Mesenchymal stem cell (in vitro differentiated cells and primary cell): ENCODE measurements at regions not wholly inside any gene's neighbourhood (a gene's known extent, or its start where the extent isn't known, plus 50 kb on each side); places are given as distances from the start of the nearest gene placed in this dataset.
"Not testable (repeated sequence)": the region's sequence is repeated elsewhere in the genome, so short reads cannot be mapped to it uniquely, and the experiment has no call there.

ENCODE experiments used
- DNase-seq: peaks from one replicate; pipeline ENCODE4 v3.0.0-alpha.2; 2013
- H2AFZ ChIP-seq: one replicate; pipeline ENCODE4 v1.6.1; 2013; ENCODE audit warnings: low read depth, mild to moderate bottlenecking, control low read depth, inconsistent platforms, low read length, moderate library complexity
- H2AK5ac ChIP-seq: 2 replicates; pipeline ENCODE4 v1.6.1; 2013; ENCODE audit warnings: low read length, moderate library complexity, mild to moderate bottlenecking, inconsistent platforms; ENCODE audit not compliant: severe bottlenecking
- H2BK120ac ChIP-seq: one replicate; pipeline ENCODE4 v1.6.1; 2013; ENCODE audit warnings: low read depth, mild to moderate bottlenecking, inconsistent platforms, low read length, moderate library complexity
- H2BK12ac ChIP-seq, 2 experiments: one replicate each; pipeline ENCODE4 v1.6.1; 2013; ENCODE audit warnings: inconsistent platforms in 2 of 2, low read length in 2 of 2, mild to moderate bottlenecking in 2 of 2, moderate library complexity in 2 of 2, control low read depth in 1 of 2
- H2BK15ac ChIP-seq: one replicate; pipeline ENCODE4 v1.6.1; 2013; ENCODE audit warnings: mild to moderate bottlenecking, low read depth, inconsistent platforms; ENCODE audit not compliant: poor library complexity, severe bottlenecking
- H2BK5ac ChIP-seq: 2 replicates; pipeline ENCODE4 v1.6.1; 2013; ENCODE audit warnings: low read depth, mild to moderate bottlenecking, low read length, control low read depth, inconsistent platforms; ENCODE audit not compliant: poor library complexity, severe bottlenecking
- H3K14ac ChIP-seq, 2 experiments: one replicate each; pipeline ENCODE4 v1.6.1; 2013; ENCODE audit warnings: inconsistent platforms in 2 of 2, low read length in 2 of 2, control low read depth in 1 of 2, mild to moderate bottlenecking in 1 of 2, moderate library complexity in 1 of 2
- H3K18ac ChIP-seq, 2 experiments: one replicate each; pipeline ENCODE4 v1.6.1; 2013; ENCODE audit warnings: inconsistent platforms in 2 of 2, low read length in 2 of 2, control low read depth in 1 of 2, low read depth in 1 of 2, mild to moderate bottlenecking in 1 of 2
- H3K23ac ChIP-seq, 2 experiments: one replicate each; pipeline ENCODE4 v1.6.1; 2013; ENCODE audit warnings: inconsistent platforms in 2 of 2, low read length in 2 of 2, mild to moderate bottlenecking in 2 of 2, moderate library complexity in 2 of 2, control low read depth in 1 of 2
- H3K27ac ChIP-seq: 2 replicates; pipeline ENCODE4 v1.5.1; 2013; ENCODE audit warnings: mild to moderate bottlenecking, moderate library complexity, low read length, control low read depth, inconsistent platforms; ENCODE audit not compliant: poor library complexity, severe bottlenecking
- H3K27me3 ChIP-seq, 2 experiments: 2 replicates each; pipeline versions ENCODE4 v1.6.1 to v1.7.0; 2013; ENCODE audit warnings: low read length in 2 of 2, mild to moderate bottlenecking in 2 of 2, moderate library complexity in 2 of 2, control low read depth in 1 of 2, inconsistent platforms in 1 of 2; ENCODE audit not compliant: control insufficient read depth in 1 of 2, insufficient read depth in 1 of 2
- H3K36me3 ChIP-seq, 2 experiments: 2 replicates each; pipeline versions ENCODE4 v1.6.1 to v1.7.0; 2013; ENCODE audit warnings: low read length in 2 of 2, control low read depth in 1 of 2, inconsistent platforms in 1 of 2, low read depth in 1 of 2, mild to moderate bottlenecking in 1 of 2; ENCODE audit not compliant: insufficient read depth in 2 of 2, control insufficient read depth in 1 of 2
- H3K4ac ChIP-seq, 2 experiments: one replicate each; pipeline ENCODE4 v1.6.1; 2013; ENCODE audit warnings: inconsistent platforms in 2 of 2, low read length in 2 of 2, mild to moderate bottlenecking in 2 of 2, moderate library complexity in 2 of 2, control low read depth in 1 of 2, low read depth in 1 of 2
- H3K4me1 ChIP-seq: 2 replicates; pipeline ENCODE4 v1.6.1; 2013; ENCODE audit warnings: low read depth, low read length, control low read depth; ENCODE audit not compliant: control insufficient read depth, insufficient read depth
- H3K4me2 ChIP-seq: 2 replicates; pipeline ENCODE4 v1.6.1; 2013; ENCODE audit warnings: low read length, mild to moderate bottlenecking, inconsistent platforms; ENCODE audit not compliant: poor library complexity, severe bottlenecking
- H3K4me3 ChIP-seq, 2 experiments: 2 replicates each; pipeline versions ENCODE4 v1.5.1 to v1.7.0; 2013; ENCODE audit warnings: low read length in 2 of 2, mild to moderate bottlenecking in 2 of 2, control low read depth in 1 of 2, low read depth in 1 of 2; ENCODE audit not compliant: insufficient read depth in 1 of 2
- H3K79me1 ChIP-seq: replicated peaks from 2 replicates; pipeline ENCODE4 v1.6.1; 2013; ENCODE audit warnings: mild to moderate bottlenecking, control low read depth, low read length, inconsistent platforms; ENCODE audit not compliant: poor library complexity, severe bottlenecking
- H3K9ac ChIP-seq: 2 replicates; pipeline ENCODE4 v1.7.0; 2013; ENCODE audit warnings: mild to moderate bottlenecking, low read length, moderate library complexity
- H3K9me3 ChIP-seq: 2 replicates; pipeline ENCODE4 v1.7.0; 2013; ENCODE audit warnings: mild to moderate bottlenecking, low read length; ENCODE audit not compliant: control insufficient read depth
- H4K8ac ChIP-seq: one replicate; pipeline ENCODE4 v1.6.1; 2013; ENCODE audit warnings: inconsistent platforms, mild to moderate bottlenecking, low read length, moderate library complexity
- H4K91ac ChIP-seq: one replicate; pipeline ENCODE4 v1.6.1; 2013; ENCODE audit warnings: mild to moderate bottlenecking, low read length, inconsistent platforms
- WGBS: methylation state at CpG from one replicate; pipeline ENCODE4 v1.1.7; 2013; ENCODE audit warnings: mixed read lengths; 5-methylcytosine and 5-hydroxymethylcytosine counted together

GRCh38 chr6:131478740-131479211, 94.2 kb upstream of the ARG1 start:
- H2BK5ac ChIP-seq, H4K8ac ChIP-seq, H3K14ac ChIP-seq, H2AK5ac ChIP-seq, H3K18ac ChIP-seq, H2BK120ac ChIP-seq, H3K9ac ChIP-seq, H4K91ac ChIP-seq, H3K9me3 ChIP-seq, H3K79me1 ChIP-seq, H2BK12ac ChIP-seq, H3K36me3 ChIP-seq, H2BK15ac ChIP-seq, H3K4ac ChIP-seq, H2AFZ ChIP-seq, H3K4me3 ChIP-seq, H3K27me3 ChIP-seq, H3K4me2 ChIP-seq, H3K4me1 ChIP-seq, H3K23ac ChIP-seq, DNase-seq: not testable (repeated sequence)
- 24% methylated on average over 4 of the region's 6 CpGs for WGBS
- H3K27ac ChIP-seq: peak overlapping the region; percentile 22

- WGBS: 80% methylated on average over 1 of the region's 2 CpGs
- Histone ChIP-seq H4K91ac (no peak overlapping the region), H2BK12ac (no peak overlapping the region), H3K4me3 (no peak overlapping the region), H2BK15ac (no peak overlapping the region), H3K9ac (no peak overlapping the region), H2AFZ (no peak overlapping the region), H4K8ac (no peak overlapping the region), H3K27ac (no peak overlapping the region), H2BK120ac (no peak overlapping the region), H3K18ac (no peak overlapping the region), H3K4me2 (no peak overlapping the region), H3K4ac (no peak overlapping the region), H3K9me3 (no peaks in the 10 kb centered on the region), H3K14ac (no peak overlapping the region), H3K36me3 (no peaks in the 10 kb centered on the region), H3K79me1 (no peaks in the 10 kb centered on the region), H3K23ac (no peak overlapping the region), H2AK5ac (no peak overlapping the region), H3K4me1 (no peaks in the 10 kb centered on the region), H2BK5ac (no peak overlapping the region), H3K27me3 (peaks cover 0 to 3% of the 10 kb centered on the region in 2 experiments)
- DNase-seq: no peak
Observed at GRCh38 chr6:131486608-131487007, 86.4 kb upstream of the ARG1 start.

- Histone ChIP-seq H3K9me3 (no peaks in the 10 kb centered on the region), H3K14ac (no peak overlapping the region), H2AFZ (no peak overlapping the region), H3K9ac (no peak overlapping the region), H4K8ac (no peak overlapping the region), H3K27ac (no peak overlapping the region), H3K36me3 (no peaks in the 10 kb centered on the region), H3K18ac (no peak overlapping the region), H3K4me2 (no peak overlapping the region), H2BK15ac (no peak overlapping the region), H4K91ac (no peak overlapping the region), H2BK5ac (no peak overlapping the region), H2BK12ac (no peak overlapping the region), H3K79me1 (no peaks in the 10 kb centered on the region), H2AK5ac (no peak overlapping the region), H3K4ac (no peak overlapping the region), H3K4me1 (no peaks in the 10 kb centered on the region), H3K4me3 (no peak overlapping the region), H3K27me3 (peaks cover 0 to 3% of the 10 kb centered on the region in 2 experiments), H3K23ac (no peak overlapping the region), H2BK120ac (no peak overlapping the region)
- WGBS: 94% methylated on average over 3 of the region's 3 CpGs
- no peak for DNase-seq
Observed at GRCh38 chr6:131488780-131489179, 84.2 kb upstream of the ARG1 start.

GRCh38 chr6:131490441-131490840, 82.6 kb upstream of the ARG1 start:
- no peak overlapping the region for H4K8ac ChIP-seq
- H2AFZ ChIP-seq: no peak overlapping the region
- H3K36me3 ChIP-seq: no peaks in the 10 kb centered on the region
- peaks cover 0 to 3% of the 10 kb centered on the region in 2 experiments for H3K27me3 ChIP-seq
- H4K91ac ChIP-seq: no peak overlapping the region
- WGBS: 78% methylated on average over 1 of the region's 3 CpGs
- H3K9ac ChIP-seq: no peak overlapping the region
- H3K18ac ChIP-seq: no peak overlapping the region
- no peaks in the 10 kb centered on the region for H3K9me3 ChIP-seq
- H3K79me1 ChIP-seq: no peaks in the 10 kb centered on the region
- no peak overlapping the region for H2BK15ac ChIP-seq
- no peak overlapping the region for H3K4ac ChIP-seq
- DNase-seq: no peak
- H3K4me2 ChIP-seq: no peak overlapping the region
- no peak overlapping the region for H2BK120ac ChIP-seq
- no peak overlapping the region for H3K4me3 ChIP-seq
- H3K14ac ChIP-seq: no peak overlapping the region
- H2BK12ac ChIP-seq: no peak overlapping the region
- H3K23ac ChIP-seq: no peak overlapping the region
- no peak overlapping the region for H3K27ac ChIP-seq
- no peak overlapping the region for H2BK5ac ChIP-seq
- H2AK5ac ChIP-seq: no peak overlapping the region
- no peaks in the 10 kb centered on the region for H3K4me1 ChIP-seq
